ENCODE measurements at regions not wholly inside any gene's neighbourhood (a gene's known extent, or its start where the extent isn't known, plus 50 kb on each side); places are given as distances from the start of the nearest gene placed in this dataset.

DNA sequence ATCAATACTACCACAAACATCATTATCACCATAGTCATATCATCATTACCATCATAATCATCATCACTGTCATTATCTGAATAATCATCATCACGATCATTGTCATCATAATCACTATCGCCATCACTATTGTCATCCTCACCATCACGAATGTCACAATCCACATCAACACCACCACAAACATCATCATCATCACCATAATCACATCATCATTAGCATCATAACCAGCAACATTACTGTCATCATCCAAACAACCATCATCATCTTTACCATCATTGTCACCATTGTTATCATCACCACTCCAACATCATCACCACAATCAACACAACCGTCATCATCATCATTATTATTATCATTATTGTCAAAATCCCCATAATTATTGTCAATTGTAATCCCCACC is 61.2 kb downstream of the MBD3L1 start:
- no peak for DNase-seq

DNA sequence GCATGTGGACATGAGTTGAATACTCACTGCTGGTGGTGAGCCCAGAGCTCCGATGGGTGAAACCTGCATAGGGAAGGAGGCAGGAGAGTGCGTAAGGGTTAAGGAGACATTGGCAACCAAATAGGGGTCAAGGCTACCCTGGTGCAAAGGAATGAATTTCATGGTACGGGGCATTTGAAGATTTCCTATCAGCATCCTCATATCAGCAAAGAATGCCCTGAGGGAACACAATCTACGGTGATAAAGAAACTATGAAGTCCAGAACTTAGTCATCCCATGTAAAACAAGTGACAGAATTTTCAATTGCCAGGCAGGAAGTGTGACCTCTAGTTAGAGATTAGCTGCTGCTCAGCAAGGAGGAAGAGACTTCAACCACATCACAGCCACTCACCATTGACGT is 64.9 kb downstream of the MBD3L1 start:
- DNase-seq = no peak

DNA sequence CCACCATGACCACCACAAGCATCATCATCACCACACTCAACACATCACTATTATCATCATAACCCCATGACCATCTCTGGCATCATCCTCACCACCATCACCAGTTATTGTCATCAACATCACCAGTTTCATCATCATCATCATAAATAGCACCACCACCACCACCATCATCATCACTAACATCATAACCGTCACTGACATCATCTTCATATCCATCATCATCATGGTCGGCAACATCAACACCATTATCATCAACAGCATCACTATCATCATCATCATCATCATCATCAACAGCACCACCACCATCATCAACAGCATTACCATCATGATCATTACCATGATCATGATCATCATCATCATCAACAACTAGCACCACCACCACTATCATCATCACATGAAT is 67.2 kb downstream of the MBD3L1 start:
- DNase-seq = no peak

DNA sequence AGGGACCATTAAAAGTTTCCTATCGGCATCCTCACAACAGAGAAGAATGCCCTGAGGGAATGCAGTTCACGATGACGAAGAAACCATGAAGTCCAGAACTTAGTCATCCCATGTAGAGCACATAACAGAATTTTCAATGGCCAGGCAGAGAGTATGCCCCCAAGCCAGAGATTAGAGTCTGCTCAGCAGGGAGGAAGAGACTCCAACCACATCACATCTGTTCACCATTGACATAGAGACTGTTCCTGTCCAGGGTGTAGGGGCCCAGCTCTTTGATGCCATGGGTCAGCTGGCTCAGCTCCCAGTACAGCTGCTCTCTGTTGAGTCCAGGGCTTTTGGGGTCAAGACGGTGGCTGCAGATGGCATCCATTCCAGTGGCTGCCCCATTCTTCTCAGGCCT is 68.2 kb downstream of the MBD3L1 start:
- DNase-seq = no peak

DNA sequence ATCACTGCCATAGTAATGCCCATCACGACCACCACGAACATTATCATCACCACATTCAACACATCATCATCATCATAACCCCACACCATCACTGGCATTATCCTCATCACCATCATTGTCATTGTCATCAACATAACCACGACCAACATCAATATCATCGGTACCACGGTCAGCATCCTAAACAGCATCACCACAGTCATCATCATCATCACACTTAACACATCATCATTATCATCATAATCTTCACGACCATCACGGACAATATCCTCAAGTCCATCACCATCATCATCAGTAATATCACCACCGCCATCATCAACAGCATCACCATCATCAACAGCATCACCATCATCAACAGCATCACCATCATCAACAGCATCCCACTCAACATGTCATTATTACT is 70.3 kb downstream of the MBD3L1 start:
- DNase-seq = no peak

DNA sequence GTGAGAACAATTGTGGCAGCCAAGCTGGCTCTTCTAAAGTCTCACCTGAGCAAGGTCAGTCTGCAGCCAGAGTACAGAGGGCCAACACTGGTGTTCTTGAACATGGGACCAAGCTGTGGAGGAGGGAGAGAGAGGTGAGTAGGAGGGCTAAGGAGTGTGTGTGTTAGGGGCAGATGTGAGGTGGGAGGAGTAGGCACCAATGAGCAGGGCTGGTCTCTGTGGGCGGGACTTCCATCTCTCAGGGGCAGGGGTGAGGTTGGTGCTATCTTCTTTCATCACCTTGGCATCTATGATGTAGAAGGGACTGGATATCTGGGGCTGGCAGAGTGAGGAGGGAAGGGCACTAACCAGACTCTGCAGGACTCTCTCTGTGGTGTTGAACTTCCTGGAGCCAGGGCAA is 72.4 kb downstream of the MBD3L1 start:
- no peak for DNase-seq

DNA sequence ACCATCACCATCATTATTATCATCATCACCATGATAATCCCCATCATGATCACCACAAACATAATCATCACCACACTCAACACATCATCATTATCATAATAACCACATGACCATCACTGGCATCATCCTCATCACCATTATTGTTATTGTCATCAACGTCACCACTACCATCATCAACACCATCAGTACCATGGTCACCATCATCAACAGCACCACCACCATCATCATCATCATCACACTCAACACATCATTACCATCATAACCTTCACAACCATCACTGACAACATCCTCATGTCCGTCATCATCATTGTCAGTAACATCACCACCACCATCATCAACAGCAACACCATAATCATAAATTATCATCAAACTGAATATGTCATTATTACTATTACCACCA is 73.2 kb downstream of the MBD3L1 start:
- DNase-seq = no peak

DNA sequence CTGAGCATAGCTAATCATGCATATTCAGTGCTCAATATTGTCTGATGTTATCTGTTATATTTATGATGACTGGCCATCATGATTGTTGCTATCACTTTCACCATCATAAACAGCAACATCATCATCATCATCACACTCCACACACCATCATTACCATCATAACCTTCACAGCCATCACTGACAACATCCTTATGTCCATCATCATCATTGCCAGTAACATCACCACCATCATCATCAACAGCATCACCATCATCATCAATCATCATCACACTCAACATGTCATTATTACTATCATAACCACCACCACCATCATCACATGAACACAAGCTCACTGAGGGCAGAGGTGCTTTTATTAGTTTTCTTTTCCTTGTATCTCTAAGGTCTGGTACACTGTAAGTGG is 75.9 kb downstream of the MBD3L1 start:
- DNase-seq = no peak

DNA sequence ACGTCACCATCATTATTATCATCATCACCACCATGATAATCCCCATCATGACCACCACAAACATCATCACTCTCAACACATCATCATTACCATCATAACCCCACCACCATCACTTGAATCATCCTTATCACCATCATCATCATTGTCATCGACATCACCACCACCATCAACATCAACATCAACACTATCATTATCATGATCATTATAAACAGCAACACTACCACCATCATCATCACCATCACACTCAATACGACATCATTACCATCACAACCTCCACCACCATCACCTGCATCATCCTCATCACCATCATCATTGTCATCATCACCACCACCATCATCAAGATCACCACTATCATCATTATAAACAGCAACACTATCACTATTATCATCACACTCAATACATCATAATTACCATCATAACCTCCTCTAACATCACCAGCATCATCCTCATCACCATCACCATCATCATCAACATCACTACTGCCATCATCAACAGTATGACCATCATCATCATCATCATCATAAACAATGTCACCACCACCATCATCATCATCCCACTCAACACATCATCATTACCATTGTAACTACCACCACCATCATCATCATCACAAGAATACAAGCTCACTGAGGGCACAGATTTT is 78.7 kb downstream of the MBD3L1 start:
- no peak for DNase-seq

DNA sequence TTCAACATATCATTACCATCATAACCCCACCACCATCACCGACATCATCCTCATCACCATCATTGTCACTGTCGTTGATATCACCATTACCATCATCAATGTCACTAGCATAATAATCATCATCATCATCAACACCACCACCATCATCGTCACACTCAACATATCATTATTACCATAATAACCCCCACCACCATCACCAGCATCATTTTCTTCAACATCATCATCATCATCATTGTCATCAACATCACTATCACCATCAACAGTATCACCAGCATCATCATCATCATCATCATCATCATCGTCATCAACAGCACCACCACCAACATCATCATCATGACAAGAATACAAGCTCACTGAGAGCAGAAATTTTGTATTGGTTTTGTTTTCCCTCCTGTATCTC is 83.8 kb downstream of the MBD3L1 start:
- no peak for DNase-seq

DNA sequence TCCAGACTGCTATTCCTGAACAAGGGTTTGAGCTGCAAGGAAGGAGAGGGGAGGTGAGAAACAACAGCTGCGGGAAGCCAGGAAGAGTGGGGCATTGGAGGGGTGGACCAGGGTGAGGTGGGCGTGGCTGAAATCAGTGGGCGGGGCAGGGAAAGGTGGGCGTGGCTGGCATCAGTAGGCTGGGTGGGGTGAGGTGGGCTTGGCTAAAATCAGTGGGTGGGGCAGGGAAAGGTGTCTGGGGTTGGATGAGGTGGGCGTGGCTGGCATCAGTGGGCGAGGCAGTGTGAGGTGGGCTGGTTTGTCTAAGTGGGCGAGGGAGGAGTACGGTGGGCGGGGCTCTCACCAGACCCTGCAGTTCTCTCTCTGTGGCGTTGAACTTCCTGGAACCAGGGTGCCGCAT is 87.6 kb downstream of the MUC16 start:
- DNase-seq = peak in 1 of 2 donors; percentile 2

DNA sequence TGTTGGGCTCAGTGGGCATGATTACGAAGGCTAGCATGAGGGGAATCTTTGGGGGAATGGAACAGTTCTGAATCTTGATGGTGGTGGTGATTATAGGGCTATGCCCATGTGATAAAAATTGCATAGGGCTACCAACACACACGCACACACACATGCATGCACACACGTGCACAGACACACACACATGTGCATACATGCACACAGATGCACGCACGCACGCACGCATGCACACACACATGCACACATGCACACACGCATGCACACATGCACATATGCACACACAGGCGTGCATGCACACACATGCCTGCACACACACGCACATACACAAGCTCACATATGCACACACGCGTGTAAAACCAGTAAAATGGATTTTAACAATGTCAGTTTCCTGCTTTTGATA is 85.9 kb downstream of the MUC16 start:
- no peak for DNase-seq

DNA sequence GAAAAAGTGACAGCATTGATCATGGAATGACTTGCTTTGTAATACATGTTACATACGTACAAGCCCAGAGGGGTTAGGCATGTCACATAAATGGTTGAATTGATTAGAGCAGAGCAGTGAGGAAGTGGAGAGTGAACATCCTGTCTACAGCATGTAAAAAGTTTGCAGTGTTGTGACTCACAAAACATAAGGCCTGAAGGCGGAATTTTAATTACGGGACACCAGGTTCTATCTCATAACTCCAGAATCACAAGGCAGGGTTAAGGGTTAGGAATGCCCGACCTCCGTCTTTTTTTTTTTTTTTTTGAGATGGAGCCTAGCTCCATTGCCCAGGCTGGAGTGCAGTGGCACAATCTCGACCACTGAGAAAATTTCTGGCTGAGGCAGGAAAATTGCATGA is 83.9 kb downstream of the MUC16 start:
- DNase-seq = no peak

DNA sequence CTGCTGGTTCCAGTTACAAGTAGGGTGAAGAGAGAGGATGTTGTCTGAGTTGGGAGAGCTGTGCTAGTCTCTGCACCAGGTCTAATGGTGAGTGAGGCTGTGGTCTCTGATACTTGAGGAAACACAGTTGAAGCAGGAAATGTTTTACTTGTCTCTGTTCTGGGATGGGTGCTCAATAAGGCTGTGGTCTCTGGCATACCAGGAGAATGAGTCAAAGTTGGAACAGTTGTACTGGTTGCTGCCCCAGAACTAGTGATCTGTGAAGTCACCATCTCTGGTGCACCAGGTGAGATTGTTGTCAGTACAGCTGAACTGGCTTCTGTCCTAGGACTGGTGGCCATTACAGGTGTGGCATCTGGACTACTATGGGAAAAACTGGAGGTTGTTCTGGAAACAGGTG is 74.7 kb downstream of the MUC16 start:
- DNase-seq = no peak

DNA sequence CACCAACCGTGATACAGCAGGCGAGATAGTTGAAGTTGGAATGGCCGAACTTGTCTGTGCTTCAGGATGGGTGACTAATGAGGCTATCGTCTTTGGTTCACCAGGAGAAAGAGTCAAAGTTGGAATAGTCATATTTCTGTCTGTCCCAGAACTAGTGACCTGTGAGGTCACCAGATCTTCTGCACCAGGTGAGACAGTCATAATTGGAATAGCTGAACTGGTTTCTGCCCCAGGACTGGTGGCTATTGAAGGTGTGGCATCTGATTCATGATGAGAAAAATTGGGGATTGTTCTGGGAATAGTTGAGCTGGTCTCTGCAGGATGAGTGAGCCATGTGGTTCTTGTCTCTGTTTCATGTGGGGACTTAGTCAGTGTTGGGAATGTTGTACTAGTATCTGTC is 71.6 kb downstream of the MUC16 start:
- DNase-seq = no peak

Data from stimulated activated CD4-positive, alpha-beta T cell treated with anti-CD3 and anti-CD28 coated beads, Interleukin-2, amount 100 ng/mL, for 24 hours (primary cell).